NCI-H2227 (cell line): ENCODE measurements at regions not wholly inside any gene's neighbourhood (a gene's known extent, or its start where the extent isn't known, plus 50 kb on each side); places are given as distances from the start of the nearest gene placed in this dataset.
"Not testable (repeated sequence)": the region's sequence is repeated elsewhere in the genome, so short reads cannot be mapped to it uniquely, and the experiment has no call there.

Experiments used
- DNase-seq: peaks from one replicate; lab custom pipeline; 2025; ENCODE audit not compliant: unreplicated experiment; lab: John Stamatoyannopoulos, UW

GRCh38 chr10:130345728-130346127 lies 209.5 kb downstream of the GLRX3 start:
- no peak for DNase-seq

GRCh38 chr10:130350996-130351395 lies 214.8 kb downstream of the GLRX3 start:
- DNase-seq: no peak

- DNase-seq: no peak
Observed at GRCh38 chr10:130351466-130352290, 215.5 kb downstream of the GLRX3 start.

GRCh38 chr10:130352291-130352645 lies 216.1 kb downstream of the GLRX3 start:
- DNase-seq: no peak

- DNase-seq: no peak
Observed at GRCh38 chr10:130353928-130354572, 217.9 kb downstream of the GLRX3 start.

GRCh38 chr10:130354573-130354954 lies 218.4 kb downstream of the GLRX3 start:
- DNase-seq: no peak

GRCh38 chr10:130354976-130355795 lies 219.0 kb downstream of the GLRX3 start:
- DNase-seq: no peak

GRCh38 chr10:130356429-130356828 lies 220.2 kb downstream of the GLRX3 start:
- not testable (repeated sequence) for DNase-seq

- DNase-seq: no peak
Observed at GRCh38 chr10:130357226-130357625, 221.0 kb downstream of the GLRX3 start.

- DNase-seq: no peak
Observed at GRCh38 chr10:130357951-130358350, 221.8 kb downstream of the GLRX3 start.

- no peak for DNase-seq
Observed at GRCh38 chr10:130358981-130359650, 222.9 kb downstream of the GLRX3 start.

- no peak for DNase-seq
Observed at GRCh38 chr10:130359711-130360110, 223.5 kb downstream of the GLRX3 start.

GRCh38 chr10:130360826-130361311 lies 224.7 kb downstream of the GLRX3 start:
- DNase-seq: no peak

- no peak for DNase-seq
Observed at GRCh38 chr10:130361351-130362105, 225.3 kb downstream of the GLRX3 start.

- no peak for DNase-seq
Observed at GRCh38 chr10:130362308-130362761, 226.1 kb downstream of the GLRX3 start.

GRCh38 chr10:130363051-130363450 lies 226.9 kb downstream of the GLRX3 start:
- DNase-seq: no peak

- DNase-seq: no peak
Observed at GRCh38 chr10:130363899-130364445, 227.8 kb downstream of the GLRX3 start.

GRCh38 chr10:130364631-130365411 lies 228.6 kb downstream of the GLRX3 start:
- DNase-seq: no peak
